ENCODE measurements at regions not wholly inside any gene's neighbourhood (a gene's known extent, or its start where the extent isn't known, plus 50 kb on each side); places are given as distances from the start of the nearest gene placed in this dataset.

GRCh38 chr7:68770649-68771048 is 827.6 kb upstream of the AUTS2 start:
- TF ChIP-seq POLR2A (IDR thresholded peaks at IDR 0.05), result no peak
- TF ChIP-seq CTCF (IDR thresholded peaks at IDR 0.05), result no peak
